Parathyroid adenoma (tissue), 2 donors: ENCODE measurements at regions not wholly inside any gene's neighbourhood (a gene's known extent, or its start where the extent isn't known, plus 50 kb on each side); places are given as distances from the start of the nearest gene placed in this dataset.

Experiments used
- H2AFZ ChIP-seq: fragments of 300-600 bp; sonication (generic); one replicate; pipeline ENCODE4 v1.7.0; 2017; ENCODE audit warnings: antibody characterized with exemption, mild to moderate bottlenecking
- H3K27ac ChIP-seq: fragments of 300-600 bp; sonication (generic); one replicate; pipeline ENCODE4 v1.7.0; 2017
- H3K27me3 ChIP-seq: fragments of 300-600 bp; sonication (generic); one replicate; pipeline ENCODE4 v1.7.0; 2017; ENCODE audit warnings: low read length; ENCODE audit not compliant: control insufficient read depth, insufficient read depth
- H3K36me3 ChIP-seq: fragments of 300-600 bp; sonication (generic); one replicate; pipeline ENCODE4 v1.7.0; 2017; ENCODE audit warnings: low read length; ENCODE audit not compliant: control insufficient read depth, insufficient read depth
- H3K4me1 ChIP-seq: fragments of 300-600 bp; sonication (generic); one replicate; pipeline ENCODE4 v1.7.0; 2017; ENCODE audit warnings: control low read depth
- H3K4me2 ChIP-seq: fragments of 300-600 bp; sonication (generic); one replicate; pipeline ENCODE4 v1.7.0; 2017; ENCODE audit warnings: low read length
- H3K4me3 ChIP-seq: fragments of 300-600 bp; sonication (generic); one replicate; pipeline ENCODE4 v1.7.0; 2017; ENCODE audit warnings: low read depth, low read length
- H3K79me2 ChIP-seq: fragments of 300-600 bp; sonication (generic); one replicate; pipeline ENCODE4 v1.7.0; 2017; ENCODE audit warnings: control low read depth
- H3K9ac ChIP-seq: fragments of 300-600 bp; sonication (generic); one replicate; pipeline ENCODE4 v1.7.0; 2017; ENCODE audit warnings: mild to moderate bottlenecking
- H3K9me3 ChIP-seq: fragments of 300-600 bp; sonication (generic); one replicate; pipeline ENCODE4 v1.7.0; 2017; ENCODE audit warnings: low read length; ENCODE audit not compliant: control insufficient read depth
- TF ChIP-seq, protein P1 (sequence below): fragments of 300-600 bp; sonication (generic); IDR thresholded peaks from one replicate; pipeline ENCODE4 v1.7.0; 2017; ENCODE audit warnings: antibody characterized with exemption, mild to moderate bottlenecking
- donor health status: primary hyperparathyroidism.

DNA sequence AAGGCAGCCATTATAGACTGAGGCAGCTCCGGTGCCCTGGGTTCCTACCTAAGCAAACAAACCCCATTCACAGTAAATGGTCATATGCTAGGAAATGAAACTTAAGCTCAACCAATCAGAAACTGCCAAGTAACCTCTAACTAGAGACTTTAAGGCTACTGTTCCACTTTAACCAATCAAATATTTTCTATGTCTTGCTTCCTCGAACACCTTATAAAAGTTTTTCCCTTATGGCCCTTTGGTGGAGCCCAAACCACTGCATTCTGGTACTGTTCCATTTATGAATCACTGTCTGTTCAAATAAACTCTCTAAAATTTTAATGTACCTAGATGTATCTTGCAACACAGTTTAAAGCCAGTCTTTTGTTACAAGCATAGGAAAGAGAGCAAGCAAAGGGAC lies 361.1 kb downstream of the HGF start:
- Histone ChIP-seq H2AFZ (no peak overlapping the region), H3K9me3 (no peaks in the 10 kb centered on the region), H3K4me2 (no peak overlapping the region), H3K27ac (no peak overlapping the region), H3K36me3 (no peaks in the 10 kb centered on the region), H3K4me1 (no peaks in the 10 kb centered on the region), H3K4me3 (no peak overlapping the region), H3K27me3 (no peaks in the 10 kb centered on the region), H3K9ac (no peak overlapping the region), H3K79me2 (no peaks in the 10 kb centered on the region)
- TF ChIP-seq, protein P1, sequence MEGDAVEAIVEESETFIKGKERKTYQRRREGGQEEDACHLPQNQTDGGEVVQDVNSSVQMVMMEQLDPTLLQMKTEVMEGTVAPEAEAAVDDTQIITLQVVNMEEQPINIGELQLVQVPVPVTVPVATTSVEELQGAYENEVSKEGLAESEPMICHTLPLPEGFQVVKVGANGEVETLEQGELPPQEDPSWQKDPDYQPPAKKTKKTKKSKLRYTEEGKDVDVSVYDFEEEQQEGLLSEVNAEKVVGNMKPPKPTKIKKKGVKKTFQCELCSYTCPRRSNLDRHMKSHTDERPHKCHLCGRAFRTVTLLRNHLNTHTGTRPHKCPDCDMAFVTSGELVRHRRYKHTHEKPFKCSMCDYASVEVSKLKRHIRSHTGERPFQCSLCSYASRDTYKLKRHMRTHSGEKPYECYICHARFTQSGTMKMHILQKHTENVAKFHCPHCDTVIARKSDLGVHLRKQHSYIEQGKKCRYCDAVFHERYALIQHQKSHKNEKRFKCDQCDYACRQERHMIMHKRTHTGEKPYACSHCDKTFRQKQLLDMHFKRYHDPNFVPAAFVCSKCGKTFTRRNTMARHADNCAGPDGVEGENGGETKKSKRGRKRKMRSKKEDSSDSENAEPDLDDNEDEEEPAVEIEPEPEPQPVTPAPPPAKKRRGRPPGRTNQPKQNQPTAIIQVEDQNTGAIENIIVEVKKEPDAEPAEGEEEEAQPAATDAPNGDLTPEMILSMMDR = no peak

DNA sequence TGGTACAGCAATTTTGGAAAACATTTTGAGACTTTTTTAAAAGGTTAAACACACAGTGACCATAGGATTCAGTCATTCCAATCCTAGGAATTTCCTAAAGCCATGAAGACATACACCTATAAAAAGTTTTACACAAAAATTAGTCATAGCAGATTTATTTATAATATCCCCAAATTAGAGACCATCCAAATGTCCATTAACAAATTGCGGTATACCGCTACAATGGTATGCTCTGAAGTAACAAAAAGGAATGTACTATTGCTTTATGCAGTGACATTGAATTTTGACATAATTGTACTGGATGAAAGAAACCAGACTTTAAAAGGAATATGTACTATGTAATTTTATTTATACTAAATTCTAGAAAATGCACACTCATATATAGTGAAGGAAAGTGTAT lies 362.8 kb downstream of the HGF start:
- no peak overlapping the region for H2AFZ ChIP-seq
- H3K9ac ChIP-seq = no peak overlapping the region
- H3K27me3 ChIP-seq = no peaks in the 10 kb centered on the region
- H3K9me3 ChIP-seq = no peaks in the 10 kb centered on the region
- no peak overlapping the region for H3K4me2 ChIP-seq
- H3K27ac ChIP-seq = no peak overlapping the region
- no peaks in the 10 kb centered on the region for H3K4me1 ChIP-seq
- TF ChIP-seq, protein P1 = no peak
- H3K79me2 ChIP-seq = no peaks in the 10 kb centered on the region
- H3K4me3 ChIP-seq = no peak overlapping the region
- no peaks in the 10 kb centered on the region for H3K36me3 ChIP-seq

DNA sequence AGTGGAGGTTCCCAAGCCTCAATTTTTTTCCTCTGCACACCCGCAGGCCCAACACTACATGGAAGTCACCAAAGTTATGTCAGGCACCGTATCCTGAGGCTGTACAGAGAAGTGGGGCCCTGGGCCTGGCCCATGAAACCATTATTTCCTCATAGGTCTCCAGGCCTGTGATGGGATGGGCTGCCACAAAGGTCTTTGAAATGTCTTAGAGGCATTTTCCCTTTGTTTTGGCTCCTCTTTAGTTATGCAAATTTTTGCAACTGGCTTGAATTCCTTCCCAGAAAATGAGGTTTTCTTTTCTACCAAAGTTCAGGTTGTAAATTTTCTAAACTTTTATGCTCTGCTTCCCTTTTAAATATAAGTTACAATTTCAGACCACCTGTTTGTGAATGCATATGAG lies 365.2 kb downstream of the HGF start:
- TF ChIP-seq, protein P1 = no peak

DNA sequence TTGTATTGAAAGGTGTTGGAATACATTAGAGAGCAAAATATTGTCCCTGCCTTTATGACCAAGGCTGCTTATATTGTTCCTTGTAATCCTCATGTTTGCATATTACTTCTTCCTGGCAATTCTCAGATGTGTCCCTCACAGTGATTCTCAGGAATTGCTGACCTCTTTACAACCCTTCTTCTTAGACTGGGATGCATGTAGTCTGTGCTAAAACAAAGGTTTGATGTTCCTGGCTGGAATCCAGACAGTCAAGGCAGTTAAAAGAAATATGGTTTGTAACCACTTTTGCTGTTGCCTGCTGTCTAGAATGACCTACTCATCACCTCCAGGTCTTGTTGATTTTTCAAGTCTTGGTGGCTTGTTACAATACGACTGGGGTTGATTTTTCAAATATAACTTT lies 367.6 kb downstream of the HGF start:
- Histone ChIP-seq H3K9me3 (no peaks in the 10 kb centered on the region), H3K79me2 (no peaks in the 10 kb centered on the region), H3K36me3 (no peaks in the 10 kb centered on the region), H3K9ac (no peak overlapping the region), H3K27ac (no peak overlapping the region), H3K4me1 (no peaks in the 10 kb centered on the region), H3K27me3 (no peaks in the 10 kb centered on the region), H3K4me3 (no peak overlapping the region), H2AFZ (no peak overlapping the region), H3K4me2 (no peak overlapping the region)
- TF ChIP-seq, protein P1 = no peak

More for the DNA sequence above, 365.2 kb downstream of the HGF start:
- no peak overlapping the region for H3K9ac ChIP-seq
- no peaks in the 10 kb centered on the region for H3K27me3 ChIP-seq
- no peaks in the 10 kb centered on the region for H3K9me3 ChIP-seq
- H3K4me2 ChIP-seq = no peak overlapping the region
- no peak overlapping the region for H2AFZ ChIP-seq
- H3K27ac ChIP-seq = no peak overlapping the region
- no peaks in the 10 kb centered on the region for H3K79me2 ChIP-seq
- no peaks in the 10 kb centered on the region for H3K4me1 ChIP-seq
- no peaks in the 10 kb centered on the region for H3K36me3 ChIP-seq
- no peak overlapping the region for H3K4me3 ChIP-seq

DNA sequence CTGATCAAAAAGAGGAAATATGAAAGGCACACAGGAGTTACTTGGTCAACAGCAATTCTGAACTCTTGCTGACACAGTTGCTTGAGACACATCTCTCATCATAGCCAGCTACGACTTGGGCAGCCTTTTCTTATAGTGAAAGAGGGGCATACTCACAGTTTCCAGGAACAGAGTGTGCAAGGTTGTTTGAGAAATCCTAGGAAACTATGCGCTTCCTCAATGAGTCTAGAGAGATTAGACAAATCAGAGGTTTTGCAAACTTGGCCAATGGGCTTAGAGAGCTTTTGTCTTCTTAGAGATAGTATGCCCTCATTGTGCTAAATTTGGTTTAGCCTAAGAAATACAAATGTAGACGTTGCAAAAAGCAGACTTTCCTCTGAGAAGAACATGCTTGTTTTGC lies 370.4 kb downstream of the HGF start:
- TF ChIP-seq, protein P1 = no peak
- no peak overlapping the region for H3K9ac ChIP-seq
- no peaks in the 10 kb centered on the region for H3K79me2 ChIP-seq

More for the DNA sequence above, 370.4 kb downstream of the HGF start:
- Histone ChIP-seq H3K36me3 (no peaks in the 10 kb centered on the region), H3K27ac (no peak overlapping the region), H3K4me1 (no peaks in the 10 kb centered on the region), H2AFZ (no peak overlapping the region), H3K4me3 (no peak overlapping the region), H3K27me3 (no peaks in the 10 kb centered on the region), H3K9me3 (no peaks in the 10 kb centered on the region), H3K4me2 (no peak overlapping the region)
